ENCODE measurements at regions not wholly inside any gene's neighbourhood (a gene's known extent, or its start where the extent isn't known, plus 50 kb on each side); places are given as distances from the start of the nearest gene placed in this dataset.
"Not testable (repeated sequence)": the region's sequence is repeated elsewhere in the genome, so short reads cannot be mapped to it uniquely, and the experiment has no call there.

GRCh38 chr5:17065458-17065857 is 129.4 kb upstream of the MYO10 start:
- Histone ChIP-seq H3K9ac (ENCODE audit: low read depth, low read length, poor library complexity) (no peak overlapping the region), H3K4me2 (ENCODE audit: insufficient read depth, low read length, poor library complexity, severe bottlenecking) (no peak overlapping the region), H2BK120ac (ENCODE audit: low read depth, low read length) (no peak overlapping the region), H2BK15ac (ENCODE audit: low read length) (no peak overlapping the region), H3K23ac (ENCODE audit: low read depth, low read length, poor library complexity) (no peak overlapping the region), H2AK5ac (ENCODE audit: low read depth, low read length) (no peak overlapping the region), H3K27me3 (ENCODE audit: control insufficient read depth in 3 of 3, insufficient read depth in 3 of 3, low read depth in 1 of 3, low read length in 3 of 3) (peaks cover 0 to 3% (median 0%) of the 10 kb centered on the region in 3 experiments), H3K9me3 (replicated peaks in 1 of 2; ENCODE audit: control insufficient read depth in 2 of 2, insufficient read depth in 1 of 2, low read depth in 1 of 2, low read length in 2 of 2) (no peaks in the 10 kb centered on the region), H2BK5ac (ENCODE audit: low read length) (no peak overlapping the region), H3K14ac (ENCODE audit: low read length) (no peak overlapping the region), H4K91ac (ENCODE audit: low read depth, low read length, poor library complexity) (no peak overlapping the region), H3K18ac (ENCODE audit: low read length) (no peak overlapping the region), H3K79me1 (ENCODE audit: low read depth, low read length) (no peaks in the 10 kb centered on the region), H4K8ac (ENCODE audit: low read depth, low read length) (no peak overlapping the region), H3K36me3 (replicated peaks in 1 of 2; ENCODE audit: control insufficient read depth in 2 of 2, insufficient read depth in 2 of 2, low read length in 2 of 2) (no peaks in the 10 kb centered on the region), H3K27ac (replicated peaks; ENCODE audit: low read length) (no peak overlapping the region), H3K4me3 (ENCODE audit: low read length in 2 of 2) (no peak overlapping the region), H2BK12ac (ENCODE audit: low read length) (no peak overlapping the region), H3K4me1 (ENCODE audit: control insufficient read depth in 2 of 2, insufficient read depth in 1 of 2, low read depth in 1 of 2, low read length in 2 of 2) (no peaks in the 10 kb centered on the region), H3K4ac (ENCODE audit: low read length) (no peak overlapping the region), H2AFZ (ENCODE audit: low read length) (no peak overlapping the region)
- DNase-seq (ENCODE audit: low spot score): no peak
- no CpG with 5 or more reads among the region's 3 CpGs for WGBS, 2 donors (ENCODE audit: extremely low coverage in 2 of 2, insufficient read length in 2 of 2, insufficient replicate concordance in 1 of 2)

DNA sequence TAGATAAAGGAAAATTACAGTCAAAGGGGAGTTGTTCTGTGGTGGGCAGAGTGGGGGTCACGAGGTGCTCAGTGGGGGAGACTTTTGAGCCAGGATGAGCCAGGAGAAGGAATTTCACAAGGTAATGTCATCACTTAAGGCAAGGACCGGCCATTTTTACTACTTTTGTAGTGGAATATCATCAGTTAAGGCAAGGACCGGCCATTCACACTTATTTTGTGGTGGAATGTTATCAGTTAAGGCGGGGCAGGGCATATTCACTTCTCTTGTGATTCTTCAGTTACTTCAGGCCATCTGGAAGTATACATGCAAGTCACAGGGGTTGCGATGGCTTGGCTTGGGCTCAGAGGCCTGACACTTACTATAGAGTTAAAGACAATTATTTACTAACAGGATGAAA is 129.9 kb upstream of the MYO10 start:
- not testable (repeated sequence) for H3K4ac ChIP-seq (ENCODE audit: low read length); H3K9ac ChIP-seq (ENCODE audit: low read depth, low read length, poor library complexity); H3K4me1 ChIP-seq (ENCODE audit: control insufficient read depth in 2 of 2, insufficient read depth in 1 of 2, low read depth in 1 of 2, low read length in 2 of 2); H2AFZ ChIP-seq (ENCODE audit: low read length); H3K79me1 ChIP-seq (ENCODE audit: low read depth, low read length); H3K18ac ChIP-seq (ENCODE audit: low read length); H3K27me3 ChIP-seq (ENCODE audit: control insufficient read depth in 3 of 3, insufficient read depth in 3 of 3, low read depth in 1 of 3, low read length in 3 of 3); H2BK15ac ChIP-seq (ENCODE audit: low read length); H2BK120ac ChIP-seq (ENCODE audit: low read depth, low read length); H3K23ac ChIP-seq (ENCODE audit: low read depth, low read length, poor library complexity); H3K4me2 ChIP-seq (ENCODE audit: insufficient read depth, low read length, poor library complexity, severe bottlenecking); H2AK5ac ChIP-seq (ENCODE audit: low read depth, low read length); H3K9me3 ChIP-seq (replicated peaks in 1 of 2; ENCODE audit: control insufficient read depth in 2 of 2, insufficient read depth in 1 of 2, low read depth in 1 of 2, low read length in 2 of 2); DNase-seq (ENCODE audit: low spot score); H3K27ac ChIP-seq (replicated peaks; ENCODE audit: low read length); H3K4me3 ChIP-seq (ENCODE audit: low read length in 2 of 2); H3K14ac ChIP-seq (ENCODE audit: low read length); H2BK5ac ChIP-seq (ENCODE audit: low read length); H2BK12ac ChIP-seq (ENCODE audit: low read length); H3K36me3 ChIP-seq (replicated peaks in 1 of 2; ENCODE audit: control insufficient read depth in 2 of 2, insufficient read depth in 2 of 2, low read length in 2 of 2); H4K8ac ChIP-seq (ENCODE audit: low read depth, low read length); H4K91ac ChIP-seq (ENCODE audit: low read depth, low read length, poor library complexity)
- no CpG with 5 or more reads among the region's 5 CpGs for WGBS, 2 donors (ENCODE audit: extremely low coverage in 2 of 2, insufficient read length in 2 of 2, insufficient replicate concordance in 1 of 2)

- no peaks in the 10 kb centered on the region for H3K79me1 ChIP-seq (ENCODE audit: low read depth, low read length)
- peaks cover 0 to 3% (median 0%) of the 10 kb centered on the region in 3 experiments for H3K27me3 ChIP-seq (ENCODE audit: control insufficient read depth in 3 of 3, insufficient read depth in 3 of 3, low read depth in 1 of 3, low read length in 3 of 3)
- H3K9ac ChIP-seq (ENCODE audit: low read depth, low read length, poor library complexity): no peak overlapping the region
- no peak overlapping the region for H4K91ac ChIP-seq (ENCODE audit: low read depth, low read length, poor library complexity)
- H4K8ac ChIP-seq (ENCODE audit: low read depth, low read length): no peak overlapping the region
- H2BK15ac ChIP-seq (ENCODE audit: low read length): no peak overlapping the region
- H3K9me3 ChIP-seq (replicated peaks in 1 of 2; ENCODE audit: control insufficient read depth in 2 of 2, insufficient read depth in 1 of 2, low read depth in 1 of 2, low read length in 2 of 2): no peaks in the 10 kb centered on the region
- no peak overlapping the region for H2BK5ac ChIP-seq (ENCODE audit: low read length)
- no peak overlapping the region for H3K4me2 ChIP-seq (ENCODE audit: insufficient read depth, low read length, poor library complexity, severe bottlenecking)
- no CpG with 5 or more reads among the region's 8 CpGs for whole genome bisulfite sequencing, 2 donors (ENCODE audit: extremely low coverage in 2 of 2, insufficient read length in 2 of 2, insufficient replicate concordance in 1 of 2)
- H3K4me1 ChIP-seq (ENCODE audit: control insufficient read depth in 2 of 2, insufficient read depth in 1 of 2, low read depth in 1 of 2, low read length in 2 of 2): no peaks in the 10 kb centered on the region
- H2AFZ ChIP-seq (ENCODE audit: low read length): no peak overlapping the region
- no peak overlapping the region for H2BK120ac ChIP-seq (ENCODE audit: low read depth, low read length)
- H3K27ac ChIP-seq (replicated peaks; ENCODE audit: low read length): no peak overlapping the region
- H3K18ac ChIP-seq (ENCODE audit: low read length): no peak overlapping the region
- no peak for DNase-seq (ENCODE audit: low spot score)
- H3K4ac ChIP-seq (ENCODE audit: low read length): no peak overlapping the region
- no peak overlapping the region for H2AK5ac ChIP-seq (ENCODE audit: low read depth, low read length)
- H2BK12ac ChIP-seq (ENCODE audit: low read length): no peak overlapping the region
- no peak overlapping the region for H3K14ac ChIP-seq (ENCODE audit: low read length)
- no peak overlapping the region for H3K23ac ChIP-seq (ENCODE audit: low read depth, low read length, poor library complexity)
- no peak overlapping the region for H3K4me3 ChIP-seq (ENCODE audit: low read length in 2 of 2)
- H3K36me3 ChIP-seq (replicated peaks in 1 of 2; ENCODE audit: control insufficient read depth in 2 of 2, insufficient read depth in 2 of 2, low read length in 2 of 2): no peaks in the 10 kb centered on the region
These were observed 131.7 kb upstream of the MYO10 start for GRCh38 chr5:17067657-17068392.

DNA sequence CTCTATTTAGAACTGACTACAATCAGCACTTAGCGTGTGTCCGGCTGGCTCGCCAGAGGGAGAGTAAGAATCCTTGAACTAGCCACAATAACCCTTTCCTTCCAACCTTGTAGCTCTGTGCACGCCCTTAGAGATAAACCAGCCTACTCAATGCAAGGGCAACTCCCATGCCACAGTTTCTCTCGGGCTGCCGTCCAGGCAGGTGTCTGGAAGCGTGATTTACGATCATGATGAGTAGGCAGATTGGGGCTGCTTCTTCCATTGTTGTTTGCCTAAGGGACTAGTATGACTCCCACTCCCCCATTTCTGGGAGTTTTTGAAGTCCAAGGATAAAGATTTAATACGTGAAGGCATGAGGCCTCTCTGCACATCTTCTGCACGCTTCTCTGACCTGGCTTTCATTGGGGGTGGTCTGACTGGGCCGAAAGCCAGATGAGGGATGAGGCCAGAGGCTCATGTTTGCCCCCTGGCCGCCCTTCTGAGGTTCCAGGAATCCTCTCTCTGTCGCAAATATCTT is 134.0 kb upstream of the MYO10 start:
- H4K91ac ChIP-seq (ENCODE audit: low read depth, low read length, poor library complexity): no peak overlapping the region
- DNase-seq (ENCODE audit: low spot score): no peak

More for the DNA sequence above, 134.0 kb upstream of the MYO10 start:
- Histone ChIP-seq H2BK15ac (ENCODE audit: low read length) (no peak overlapping the region), H3K4me3 (ENCODE audit: low read length in 2 of 2) (no peak overlapping the region), H3K9me3 (replicated peaks in 1 of 2; ENCODE audit: control insufficient read depth in 2 of 2, insufficient read depth in 1 of 2, low read depth in 1 of 2, low read length in 2 of 2) (no peaks in the 10 kb centered on the region), H3K36me3 (replicated peaks in 1 of 2; ENCODE audit: control insufficient read depth in 2 of 2, insufficient read depth in 2 of 2, low read length in 2 of 2) (no peaks in the 10 kb centered on the region), H4K8ac (ENCODE audit: low read depth, low read length) (no peak overlapping the region), H2AFZ (ENCODE audit: low read length) (peak overlapping the region; percentile 19), H3K79me1 (ENCODE audit: low read depth, low read length) (no peaks in the 10 kb centered on the region), H3K27me3 (ENCODE audit: control insufficient read depth in 3 of 3, insufficient read depth in 3 of 3, low read depth in 1 of 3, low read length in 3 of 3) (no peaks in the 10 kb centered on the region), H2AK5ac (ENCODE audit: low read depth, low read length) (no peak overlapping the region), H3K14ac (ENCODE audit: low read length) (no peak overlapping the region), H3K4ac (ENCODE audit: low read length) (no peak overlapping the region), H3K4me2 (ENCODE audit: insufficient read depth, low read length, poor library complexity, severe bottlenecking) (no peak overlapping the region), H3K18ac (ENCODE audit: low read length) (no peak overlapping the region), H3K27ac (replicated peaks; ENCODE audit: low read length) (no peak overlapping the region), H3K4me1 (ENCODE audit: control insufficient read depth in 2 of 2, insufficient read depth in 1 of 2, low read depth in 1 of 2, low read length in 2 of 2) (no peaks in the 10 kb centered on the region), H3K9ac (ENCODE audit: low read depth, low read length, poor library complexity) (no peak overlapping the region), H3K23ac (ENCODE audit: low read depth, low read length, poor library complexity) (no peak overlapping the region), H2BK12ac (ENCODE audit: low read length) (no peak overlapping the region), H2BK120ac (ENCODE audit: low read depth, low read length) (no peak overlapping the region), H2BK5ac (ENCODE audit: low read length) (no peak overlapping the region)
- WGBS, 2 donors (ENCODE audit: extremely low coverage in 2 of 2, insufficient read length in 2 of 2, insufficient replicate concordance in 1 of 2): no CpG with 5 or more reads among the region's 13 CpGs

Measured in neuronal stem cell (in vitro differentiated cells).